ENCODE measurements at regions not wholly inside any gene's neighbourhood (a gene's known extent, or its start where the extent isn't known, plus 50 kb on each side); places are given as distances from the start of the nearest gene placed in this dataset.

GRCh38 chr17:34070712-34071111 lies 184.4 kb upstream of the CCL2 start:
- TF ChIP-seq CTCF (IDR thresholded peaks at IDR 0.05) (no peak), POLR2A (IDR thresholded peaks at IDR 0.05) (no peak)

Data from esophagus squamous epithelium (tissue), 4 donors.